ENCODE measurements at regions not wholly inside any gene's neighbourhood (a gene's known extent, or its start where the extent isn't known, plus 50 kb on each side); places are given as distances from the start of the nearest gene placed in this dataset.

DNA sequence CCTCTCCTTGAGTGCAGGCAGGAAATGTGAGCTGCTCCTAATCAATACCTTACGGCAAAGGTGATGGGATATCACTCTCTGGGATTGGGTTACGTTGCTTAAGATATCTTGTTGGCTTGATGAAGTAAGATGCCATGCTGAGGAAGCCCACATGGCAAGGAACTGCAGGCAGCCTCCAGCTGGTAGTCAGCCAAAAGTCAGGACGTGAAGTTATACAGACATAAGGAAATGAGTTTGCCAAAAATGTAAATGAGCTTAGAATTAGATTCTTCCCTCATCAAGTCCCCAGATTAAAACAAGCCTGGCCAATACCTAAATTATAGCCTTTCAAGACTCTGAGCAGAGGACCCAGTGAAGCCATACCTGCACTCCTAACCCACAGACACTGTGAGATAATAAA is 155.0 kb downstream of the QDPR start:
- Histone ChIP-seq H2AK5ac (ENCODE audit: low read length, severe bottlenecking) (no peak overlapping the region), H3K4me1 (ENCODE audit: control insufficient read depth, insufficient read depth, low read depth, low read length) (no peaks in the 10 kb centered on the region), H4K8ac (ENCODE audit: low read length) (no peak overlapping the region), H3K4me3 (ENCODE audit: insufficient read depth in 1 of 2, low read depth in 1 of 2, low read length in 2 of 2) (no peak overlapping the region), H3K27me3 (ENCODE audit: control insufficient read depth in 1 of 2, insufficient read depth in 1 of 2, low read length in 2 of 2) (peaks cover 0 to 21% of the 10 kb centered on the region in 2 experiments), H2BK12ac (ENCODE audit: low read length in 2 of 2) (no peak overlapping the region), H3K14ac (ENCODE audit: low read length in 2 of 2) (no peak overlapping the region), H2BK5ac (ENCODE audit: low read depth, low read length, poor library complexity, severe bottlenecking) (no peak overlapping the region), H3K36me3 (ENCODE audit: control insufficient read depth in 1 of 2, insufficient read depth in 2 of 2, low read depth in 1 of 2, low read length in 2 of 2) (no peaks in the 10 kb centered on the region), H2AFZ (ENCODE audit: low read depth, low read length) (no peak overlapping the region), H3K4ac (ENCODE audit: low read depth in 1 of 2, low read length in 2 of 2) (no peak overlapping the region), H3K4me2 (ENCODE audit: low read length, poor library complexity, severe bottlenecking) (no peak overlapping the region), H3K79me1 (replicated peaks; ENCODE audit: low read length, poor library complexity, severe bottlenecking) (no peaks in the 10 kb centered on the region), H4K91ac (ENCODE audit: low read length) (no peak overlapping the region), H2BK15ac (ENCODE audit: low read depth, poor library complexity, severe bottlenecking) (no peak overlapping the region), H3K9ac (ENCODE audit: low read length) (no peak overlapping the region), H3K9me3 (ENCODE audit: control insufficient read depth, low read length) (peaks cover 7% of the 10 kb centered on the region), H2BK120ac (ENCODE audit: low read depth, low read length) (no peak overlapping the region), H3K18ac (ENCODE audit: low read depth in 1 of 2, low read length in 2 of 2) (no peak overlapping the region), H3K23ac (ENCODE audit: low read length in 2 of 2) (no peak overlapping the region), H3K27ac (ENCODE audit: low read length, poor library complexity, severe bottlenecking) (no peak overlapping the region)
- DNase-seq = no peak
- 79% methylated on average over 2 of the region's 3 CpGs for WGBS

DNA sequence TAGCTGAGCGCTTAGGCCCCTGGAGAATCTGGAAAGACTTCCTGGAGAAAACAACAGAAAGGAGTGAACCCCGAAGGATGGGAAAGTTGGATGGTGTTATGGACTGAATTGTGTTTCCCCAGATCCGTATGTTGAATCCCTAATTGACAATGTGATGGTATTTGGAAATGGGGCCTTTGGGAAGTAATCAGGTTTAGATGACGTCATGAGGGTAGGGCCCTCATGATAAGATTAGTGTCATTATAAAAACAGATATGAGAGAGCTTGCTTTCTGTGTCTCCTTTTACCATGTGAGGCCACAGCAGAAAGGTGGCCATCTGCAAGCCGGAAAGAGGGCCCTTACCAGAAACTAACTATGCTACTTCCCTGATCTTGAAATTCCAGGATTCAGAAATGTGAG is 159.5 kb downstream of the QDPR start:
- H3K9ac ChIP-seq (ENCODE audit: low read length) = no peak overlapping the region
- no peak overlapping the region for H3K4me2 ChIP-seq (ENCODE audit: low read length, poor library complexity, severe bottlenecking)
- H3K36me3 ChIP-seq (ENCODE audit: control insufficient read depth in 1 of 2, insufficient read depth in 2 of 2, low read depth in 1 of 2, low read length in 2 of 2) = no peaks in the 10 kb centered on the region
- H3K23ac ChIP-seq (ENCODE audit: low read length in 2 of 2) = no peak overlapping the region
- no peak overlapping the region for H4K8ac ChIP-seq (ENCODE audit: low read length)
- no peak overlapping the region for H3K14ac ChIP-seq (ENCODE audit: low read length in 2 of 2)
- 88% methylated on average over 4 of the region's 5 CpGs for WGBS
- peaks cover 0 to 21% of the 10 kb centered on the region in 2 experiments for H3K27me3 ChIP-seq (ENCODE audit: control insufficient read depth in 1 of 2, insufficient read depth in 1 of 2, low read length in 2 of 2)
- H3K4me3 ChIP-seq (ENCODE audit: insufficient read depth in 1 of 2, low read depth in 1 of 2, low read length in 2 of 2) = no peak overlapping the region
- no peak overlapping the region for H3K4ac ChIP-seq (ENCODE audit: low read depth in 1 of 2, low read length in 2 of 2)
- peaks cover 10% of the 10 kb centered on the region for H3K9me3 ChIP-seq (ENCODE audit: control insufficient read depth, low read length)
- no peak overlapping the region for H3K18ac ChIP-seq (ENCODE audit: low read depth in 1 of 2, low read length in 2 of 2)
- H3K27ac ChIP-seq (ENCODE audit: low read length, poor library complexity, severe bottlenecking) = no peak overlapping the region
- H3K79me1 ChIP-seq (replicated peaks; ENCODE audit: low read length, poor library complexity, severe bottlenecking) = no peaks in the 10 kb centered on the region
- no peak overlapping the region for H2BK15ac ChIP-seq (ENCODE audit: low read depth, poor library complexity, severe bottlenecking)
- no peak overlapping the region for H4K91ac ChIP-seq (ENCODE audit: low read length)
- H2BK5ac ChIP-seq (ENCODE audit: low read depth, low read length, poor library complexity, severe bottlenecking) = no peak overlapping the region
- H3K4me1 ChIP-seq (ENCODE audit: control insufficient read depth, insufficient read depth, low read depth, low read length) = no peaks in the 10 kb centered on the region
- no peak overlapping the region for H2BK120ac ChIP-seq (ENCODE audit: low read depth, low read length)
- no peak for DNase-seq
- no peak overlapping the region for H2BK12ac ChIP-seq (ENCODE audit: low read length in 2 of 2)
- no peak overlapping the region for H2AFZ ChIP-seq (ENCODE audit: low read depth, low read length)
- H2AK5ac ChIP-seq (ENCODE audit: low read length, severe bottlenecking) = no peak overlapping the region

DNA sequence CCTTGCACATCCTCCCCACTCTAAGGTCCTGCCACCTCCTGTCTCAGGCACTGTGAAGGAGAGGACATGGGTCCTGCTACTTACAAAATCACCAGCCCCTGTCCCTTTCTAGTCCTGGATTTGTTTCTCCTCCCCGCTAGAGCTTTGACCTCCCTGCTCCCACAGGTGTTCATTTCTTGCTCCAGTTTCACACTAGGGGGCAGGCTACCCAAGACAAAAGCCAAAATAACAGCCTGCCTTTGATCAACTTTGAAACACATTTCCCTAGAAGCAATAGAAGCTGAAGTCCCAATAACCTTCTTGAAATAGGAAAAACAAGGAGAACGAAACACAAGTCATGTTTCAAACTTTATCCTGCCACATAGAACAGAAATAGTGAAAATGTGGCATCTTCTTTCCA is 164.4 kb downstream of the QDPR start:
- H3K4ac ChIP-seq (ENCODE audit: low read depth in 1 of 2, low read length in 2 of 2) = no peak overlapping the region
- H3K18ac ChIP-seq (ENCODE audit: low read depth in 1 of 2, low read length in 2 of 2) = no peak overlapping the region
- no peak overlapping the region for H2BK15ac ChIP-seq (ENCODE audit: low read depth, poor library complexity, severe bottlenecking)
- H3K4me1 ChIP-seq (ENCODE audit: control insufficient read depth, insufficient read depth, low read depth, low read length) = no peaks in the 10 kb centered on the region
- peaks cover 3% of the 10 kb centered on the region for H3K9me3 ChIP-seq (ENCODE audit: control insufficient read depth, low read length)
- no peak overlapping the region for H3K27ac ChIP-seq (ENCODE audit: low read length, poor library complexity, severe bottlenecking)
- no peak overlapping the region for H3K4me2 ChIP-seq (ENCODE audit: low read length, poor library complexity, severe bottlenecking)
- H3K23ac ChIP-seq (ENCODE audit: low read length in 2 of 2) = no peak overlapping the region
- H3K36me3 ChIP-seq (ENCODE audit: control insufficient read depth in 1 of 2, insufficient read depth in 2 of 2, low read depth in 1 of 2, low read length in 2 of 2) = no peaks in the 10 kb centered on the region
- no peak overlapping the region for H4K8ac ChIP-seq (ENCODE audit: low read length)
- no peak for DNase-seq
- H3K14ac ChIP-seq (ENCODE audit: low read length in 2 of 2) = no peak overlapping the region
- no peaks in the 10 kb centered on the region for H3K79me1 ChIP-seq (replicated peaks; ENCODE audit: low read length, poor library complexity, severe bottlenecking)
- H2BK12ac ChIP-seq (ENCODE audit: low read length in 2 of 2) = no peak overlapping the region
- no peak overlapping the region for H2BK5ac ChIP-seq (ENCODE audit: low read depth, low read length, poor library complexity, severe bottlenecking)
- WGBS = 84% methylated on average over 2 of the region's 2 CpGs
- no peak overlapping the region for H2BK120ac ChIP-seq (ENCODE audit: low read depth, low read length)
- no peaks in the 10 kb centered on the region for H3K27me3 ChIP-seq (ENCODE audit: control insufficient read depth in 1 of 2, insufficient read depth in 1 of 2, low read length in 2 of 2)
- H4K91ac ChIP-seq (ENCODE audit: low read length) = no peak overlapping the region
- no peak overlapping the region for H2AK5ac ChIP-seq (ENCODE audit: low read length, severe bottlenecking)
- H2AFZ ChIP-seq (ENCODE audit: low read depth, low read length) = no peak overlapping the region
- H3K4me3 ChIP-seq (ENCODE audit: insufficient read depth in 1 of 2, low read depth in 1 of 2, low read length in 2 of 2) = no peak overlapping the region
- H3K9ac ChIP-seq (ENCODE audit: low read length) = no peak overlapping the region

- Histone ChIP-seq H2BK12ac (ENCODE audit: low read length in 2 of 2) (no peak overlapping the region), H3K36me3 (ENCODE audit: control insufficient read depth in 1 of 2, insufficient read depth in 2 of 2, low read depth in 1 of 2, low read length in 2 of 2) (no peaks in the 10 kb centered on the region), H3K4ac (ENCODE audit: low read depth in 1 of 2, low read length in 2 of 2) (no peak overlapping the region), H3K79me1 (replicated peaks; ENCODE audit: low read length, poor library complexity, severe bottlenecking) (no peaks in the 10 kb centered on the region), H3K23ac (ENCODE audit: low read length in 2 of 2) (no peak overlapping the region), H3K4me3 (ENCODE audit: insufficient read depth in 1 of 2, low read depth in 1 of 2, low read length in 2 of 2) (no peak overlapping the region), H3K14ac (ENCODE audit: low read length in 2 of 2) (no peak overlapping the region), H3K18ac (ENCODE audit: low read depth in 1 of 2, low read length in 2 of 2) (no peak overlapping the region), H3K9ac (ENCODE audit: low read length) (no peak overlapping the region), H3K9me3 (ENCODE audit: control insufficient read depth, low read length) (no peaks in the 10 kb centered on the region), H2BK5ac (ENCODE audit: low read depth, low read length, poor library complexity, severe bottlenecking) (no peak overlapping the region), H3K4me1 (ENCODE audit: control insufficient read depth, insufficient read depth, low read depth, low read length) (no peaks in the 10 kb centered on the region), H2AK5ac (ENCODE audit: low read length, severe bottlenecking) (no peak overlapping the region), H3K27ac (ENCODE audit: low read length, poor library complexity, severe bottlenecking) (no peak overlapping the region), H2BK15ac (ENCODE audit: low read depth, poor library complexity, severe bottlenecking) (no peak overlapping the region), H2BK120ac (ENCODE audit: low read depth, low read length) (no peak overlapping the region), H3K4me2 (ENCODE audit: low read length, poor library complexity, severe bottlenecking) (no peak overlapping the region), H4K8ac (ENCODE audit: low read length) (no peak overlapping the region), H2AFZ (ENCODE audit: low read depth, low read length) (no peak overlapping the region), H3K27me3 (ENCODE audit: control insufficient read depth in 1 of 2, insufficient read depth in 1 of 2, low read length in 2 of 2) (no peaks in the 10 kb centered on the region), H4K91ac (ENCODE audit: low read length) (no peak overlapping the region)
- no peak for DNase-seq
- WGBS = 82% methylated on average over 2 of the region's 2 CpGs
Measured at GRCh38 chr4:17339376-17339775, 172.5 kb downstream of the QDPR start.

All from mesenchymal stem cell (in vitro differentiated cells and primary cell).